HCT116 (cell line): ENCODE measurements at regions not wholly inside any gene's neighbourhood (a gene's known extent, or its start where the extent isn't known, plus 50 kb on each side); places are given as distances from the start of the nearest gene placed in this dataset.

Experiments used
- ATAC-seq: fragments of 200-7000 bp; cut with Tn5 transposase; 2 replicates; pipeline ENCODE4 v1.9.1; 2020; ENCODE audit warnings: mild to moderate bottlenecking, moderate library complexity
- BruUV-seq: library from RNA; stranded (reverse); fragments of 400-500 nt; replicated peaks from 2 replicates; lab custom pipeline; 2021; lab: Mats Ljungman, UMichigan
- CTCF ChIA-PET: fragments of 300-600 bp; sonication (Branson Sonifier 250); formaldehyde crosslinking; loops from one replicate; lab custom pipeline; 2021; ENCODE audit warnings: antibody characterized with exemption; lab: Charles Lee
- POLR2A ChIA-PET: fragments of 300-600, 350-600 bp; sonication (Branson Sonifier 250); formaldehyde crosslinking; loops from one replicate; lab custom pipeline; 2021; ENCODE audit warnings: antibody characterized with exemption; lab: Charles Lee
- RAD21 ChIA-PET, 2 experiments: fragments of 300-600 bp; sonication (Branson Sonifier 250); formaldehyde crosslinking; loops; one replicate each; lab custom pipeline; 2023; ENCODE audit warnings: low total read pairs in 2 of 2; ENCODE audit not compliant: uncharacterized antibody in 2 of 2, unreplicated experiment in 2 of 2, low non-redundant PET in 1 of 2; lab: Charles Lee
- DNase-seq: peaks from one replicate; pipeline ENCODE4 v3.0.0-alpha.2; 2010; ENCODE audit warnings: low read depth, low spot score
- H2AFZ ChIP-seq: fragments of 200-600 bp; shearing (Covaris generic), sonication (generic); 2 replicates; pipeline ENCODE4 v1.6.1; 2017; ENCODE audit warnings: low read depth, mixed run types, mixed read lengths, antibody characterized with exemption, low read length; ENCODE audit not compliant: poor library complexity, severe bottlenecking
- H3K27ac ChIP-seq: 2 replicates; pipeline ENCODE4 v1.5.1; 2012; ENCODE audit warnings: low read depth, low read length
- H3K27me3 ChIP-seq: fragments of 200-600 bp; sonication (generic); 2 replicates; pipeline ENCODE4 v1.6.1; 2016; ENCODE audit warnings: mixed run types, low read length, mixed read lengths; ENCODE audit not compliant: insufficient read depth
- H3K36me3 ChIP-seq, 2 experiments: fragments of 200-500 bp in 1 of 2; fragments of 200-600 bp in 1 of 2; sonication (Bioruptor generic) in 1 of 2; sonication (generic) in 1 of 2; 2 replicates each; pipeline versions ENCODE4 v1.5.1 to v1.6.1; 2014 to 2016; ENCODE audit warnings: low read length in 2 of 2, inconsistent platforms in 1 of 2, mixed read lengths in 1 of 2, mixed run types in 1 of 2; ENCODE audit not compliant: insufficient read depth in 2 of 2, control insufficient read depth in 1 of 2
- H3K4me1 ChIP-seq, 2 experiments: fragments of 200-600 bp in 1 of 2; sonication (generic) in 1 of 2; 2 replicates each; pipeline versions ENCODE4 v1.5.1 to v1.6.1; 2012 to 2017; ENCODE audit warnings: low read length in 2 of 2, inconsistent platforms in 1 of 2, mild to moderate bottlenecking in 1 of 2, mixed read lengths in 1 of 2, mixed run types in 1 of 2, moderate library complexity in 1 of 2; ENCODE audit not compliant: insufficient read depth in 2 of 2, control insufficient read depth in 1 of 2
- H3K4me2 ChIP-seq: fragments of 200-600 bp; sonication (generic); 2 replicates; pipeline ENCODE4 v1.6.1; 2017; ENCODE audit warnings: mixed run types, low read length, mixed read lengths
- H3K4me3 ChIP-seq, 2 experiments: fragments of 200-600 bp in 1 of 2; sonication (generic) in 1 of 2; replicated peaks in 1 of 2; 2 replicates each; pipeline ENCODE4 v1.5.1; 2011 to 2016; ENCODE audit warnings: low read length in 2 of 2, control low read depth in 1 of 2, low read depth in 1 of 2, mild to moderate bottlenecking in 1 of 2, mixed read lengths in 1 of 2, mixed run types in 1 of 2
- H3K79me2 ChIP-seq: fragments of 200-600 bp; sonication (generic); 2 replicates; pipeline ENCODE4 v1.6.1; 2017; ENCODE audit warnings: mild to moderate bottlenecking, mixed run types, low read length, moderate library complexity, mixed read lengths; ENCODE audit not compliant: insufficient read depth
- H3K9ac ChIP-seq: fragments of 200-600 bp; sonication (generic); 2 replicates; pipeline ENCODE4 v1.6.1; 2016; ENCODE audit warnings: low read length, mixed read lengths
- H3K9me2 ChIP-seq: fragments of 200-600 bp; sonication (generic), shearing (Covaris generic); 2 replicates; pipeline ENCODE4 v1.6.1; 2017; ENCODE audit warnings: mixed run types, mild to moderate bottlenecking, moderate library complexity; ENCODE audit not compliant: insufficient read depth
- H3K9me3 ChIP-seq, 2 experiments: fragments of 200-500 bp in 1 of 2; fragments of 200-600 bp in 1 of 2; sonication (Bioruptor generic) in 1 of 2; sonication (generic) in 1 of 2; 2 replicates each; pipeline ENCODE4 v1.6.1; 2014 to 2017; ENCODE audit warnings: low read length in 2 of 2, mixed read lengths in 2 of 2, inconsistent platforms in 1 of 2, low read depth in 1 of 2, mild to moderate bottlenecking in 1 of 2, mixed run types in 1 of 2, moderate library complexity in 1 of 2; ENCODE audit not compliant: control insufficient read depth in 1 of 2, insufficient read depth in 1 of 2
- H4K20me1 ChIP-seq: fragments of 200-600 bp; sonication (generic), shearing (Covaris generic); 2 replicates; pipeline ENCODE4 v1.6.1; 2017; ENCODE audit warnings: mixed run types, mild to moderate bottlenecking, moderate library complexity; ENCODE audit not compliant: insufficient read depth
- ATF3 ChIP-seq: IDR thresholded peaks from 2 replicates; pipeline ENCODE4 v1.6.1; 2012
- CBX3 ChIP-seq: IDR thresholded peaks from 2 replicates; pipeline ENCODE4 v1.6.1; 2012; ENCODE audit warnings: low read depth
- CEBPB ChIP-seq: IDR thresholded peaks from 2 replicates; pipeline ENCODE4 v1.6.1; 2012; ENCODE audit warnings: low read depth
- CTCF ChIP-seq, 3 experiments: fragments of 200-600 bp in 1 of 3; sonication (generic) in 1 of 3; IDR thresholded peaks in 2 of 3; conservative IDR thresholded peaks in 1 of 3; 2 replicates each; pipeline ENCODE4 v1.5.1; 2012 to 2017; ENCODE audit warnings: low read depth in 2 of 3, low read length in 2 of 3, antibody characterized with exemption in 1 of 3, borderline replicate concordance in 1 of 3, control low read depth in 1 of 3, mild to moderate bottlenecking in 1 of 3, mixed read lengths in 1 of 3, mixed run types in 1 of 3, moderate library complexity in 1 of 3; ENCODE audit not compliant: insufficient read depth in 1 of 3
- EGR1 ChIP-seq: IDR thresholded peaks from 2 replicates; pipeline ENCODE4 v1.6.1; 2012; ENCODE audit warnings: low read depth
- ELF1 ChIP-seq: IDR thresholded peaks from 2 replicates; pipeline ENCODE4 v1.6.1; 2012; ENCODE audit warnings: low read depth, borderline replicate concordance
- EZH2phosphoT487 ChIP-seq: fragments of 200-600 bp; IDR thresholded peaks from 2 replicates; pipeline ENCODE4 v1.6.1; 2018; ENCODE audit warnings: antibody characterized with exemption, borderline replicate concordance
- FOSL1 ChIP-seq: IDR thresholded peaks from 2 replicates; pipeline ENCODE4 v1.6.1; 2012; ENCODE audit warnings: low read depth
- JUND ChIP-seq: IDR thresholded peaks from 2 replicates; pipeline ENCODE4 v1.6.1; 2012
- SP1 ChIP-seq: IDR thresholded peaks from 2 replicates; pipeline ENCODE4 v1.6.1; 2012; ENCODE audit warnings: low read depth
- SRF ChIP-seq: IDR thresholded peaks from 2 replicates; pipeline ENCODE4 v1.6.1; 2012; ENCODE audit warnings: low read depth
- TCF7L2 ChIP-seq: IDR thresholded peaks from 2 replicates; pipeline ENCODE4 v1.7.0; 2011; ENCODE audit warnings: borderline replicate concordance, inconsistent platforms; ENCODE audit not compliant: insufficient read depth, insufficient read length; ENCODE audit errors: extremely low read depth
- YY1 ChIP-seq: IDR thresholded peaks from 2 replicates; pipeline ENCODE4 v1.6.1; 2011; ENCODE audit warnings: low read length, low read depth, moderate library complexity, mild to moderate bottlenecking; ENCODE audit not compliant: insufficient replicate concordance; ENCODE audit errors: extremely low read depth
- ZBTB33 ChIP-seq: IDR thresholded peaks from 2 replicates; pipeline ENCODE4 v1.6.1; 2011; ENCODE audit warnings: mild to moderate bottlenecking, low read length, moderate library complexity; ENCODE audit not compliant: insufficient replicate concordance; ENCODE audit errors: extremely low read depth
- ZFX ChIP-seq: fragments of 450-650 bp; IDR thresholded peaks from 2 replicates; pipeline ENCODE4 v1.6.1; 2017
- intact Hi-C: fragments of 100-400 bp; cut with micrococcal nuclease; formaldehyde crosslinking; loops from 2 replicates; pipeline ENCODE4 v1.10.0; 2022

GRCh38 chr16:47834485-47835024 is 321.2 kb downstream of the ABCC12 start (continued):
- TF ChIP-seq CTCF (IDR thresholded peaks at IDR 0.05 in 2 of 3, conservative IDR thresholded peaks at IDR 0.05 in 1 of 3; ENCODE audit: borderline replicate concordance in 1 of 3, insufficient read depth in 1 of 3, low read depth in 2 of 3, low read length in 2 of 3) (no peak), ZFX (no peak), ZBTB33 (no peak), YY1 (no peak), EGR1 (no peak)

- ChIA-PET CTCF (no interaction called here), POLR2A (no interaction called here), RAD21 (no interaction called here)
- ATAC-seq, result no peak
- Histone ChIP-seq H3K9ac (no peak overlapping the region), H3K79me2 (no peaks in the 10 kb centered on the region), H3K27ac (no peak overlapping the region), H3K4me1 (no peaks in the 10 kb centered on the region), H3K27me3 (no peaks in the 10 kb centered on the region), H2AFZ (no peak overlapping the region), H4K20me1 (no peaks in the 10 kb centered on the region), H3K9me3 (0 out of 4 replicates have a peak, but pooled peaks cover 0 to 6% of the 10 kb centered on the region in 2 experiments), H3K9me2 (peaks cover 3% of the 10 kb centered on the region; the same call in 1 of the 2 replicates), H3K4me3 (no peak overlapping the region), H3K4me2 (no peak overlapping the region), H3K36me3 (no peaks in the 10 kb centered on the region)
- no TSS peak for BruUV-seq
- DNase-seq, result no peak
- intact Hi-C loops, result no loop called here
- TF ChIP-seq CEBPB (no peak), EZH2phosphoT487 (no peak), CBX3 (no peak), YY1 (no peak), ELF1 (no peak), JUND (no peak), ZBTB33 (no peak), TCF7L2 (no peak), SRF (no peak), CTCF (IDR thresholded peaks at IDR 0.05 in 2 of 3, conservative IDR thresholded peaks at IDR 0.05 in 1 of 3; ENCODE audit: borderline replicate concordance in 1 of 3, insufficient read depth in 1 of 3, low read depth in 2 of 3, low read length in 2 of 3) (no peak), ATF3 (no peak), SP1 (no peak), ZFX (no peak), FOSL1 (no peak)
Observed at GRCh38 chr16:47833771-47834170, 322.0 kb downstream of the ABCC12 start.
